ENCODE measurements at regions not wholly inside any gene's neighbourhood (a gene's known extent, or its start where the extent isn't known, plus 50 kb on each side); places are given as distances from the start of the nearest gene placed in this dataset.

- H3K9ac ChIP-seq = no peak overlapping the region
- no peak overlapping the region for H3K27ac ChIP-seq (ENCODE audit: low read depth in 2 of 2, low read length in 1 of 2)
- H4K20me1 ChIP-seq (ENCODE audit: insufficient read depth) = no peaks in the 10 kb centered on the region
- H3K9me2 ChIP-seq = no peaks in the 10 kb centered on the region
- H3K27me3 ChIP-seq (ENCODE audit: insufficient read depth) = no peaks in the 10 kb centered on the region
- H3K4me3 ChIP-seq (ENCODE audit: low read depth in 2 of 2, low read length in 1 of 2) = no peak overlapping the region
- no peak overlapping the region for H3K4me2 ChIP-seq
- H2AFZ ChIP-seq (ENCODE audit: low read depth) = no peak overlapping the region
- ChIA-PET CTCF (interaction anchor here (1.2 to 2.3 kb wide), 6 partner anchors 75 to 137 kb away, joined by 3 to 10 read pairs (median 6); partner anchors contain the start of genes HS1BP3 and RHOB), POLR2A (interaction anchor here (5.6 kb wide), 1 partner anchor 77 kb away, joined by 64 read pairs; the partner anchor contains the start of gene RHOB)
- no peak for DNase-seq
- peaks cover 0 to 30% of the 10 kb centered on the region in 2 experiments; a peak in 2 of 4 replicates for H3K4me1 ChIP-seq (ENCODE audit: control insufficient read depth in 1 of 2, insufficient read depth in 2 of 2, low read depth in 1 of 2, low read length in 1 of 2)
- H3K79me2 ChIP-seq (ENCODE audit: insufficient read depth) = no peaks in the 10 kb centered on the region
- H3K36me3 ChIP-seq (replicated peaks in 1 of 2; ENCODE audit: control insufficient read depth in 1 of 2, insufficient read depth in 2 of 2, low read length in 1 of 2) = no peaks in the 10 kb centered on the region
- WGBS (ENCODE audit: low lambda C conversion rate) = 85% methylated on average over 16 of the region's 16 CpGs
- H3K9me3 ChIP-seq = no peaks in the 10 kb centered on the region
- TF ChIP-seq GABPA (IDR thresholded peaks at IDR 0.05; ENCODE audit: low read depth) (no peak), TAF1 (IDR thresholded peaks at IDR 0.05; ENCODE audit: borderline replicate concordance, low read depth, low read length) (no peak), SMC3 (IDR thresholded peaks at IDR 0.05; ENCODE audit: low read depth, low read length) (no peak), RAD21 (IDR thresholded peaks at IDR 0.05; ENCODE audit: low read length) (no peak), YY1 (IDR thresholded peaks at IDR 0.05; ENCODE audit: low read depth) (no peak), MXI1 (IDR thresholded peaks at IDR 0.05; ENCODE audit: low read depth, low read length) (no peak), JUND (IDR thresholded peaks at IDR 0.05) (no peak), ELF1 (IDR thresholded peaks at IDR 0.05) (no peak), EP300 (IDR thresholded peaks at IDR 0.05; ENCODE audit: borderline replicate concordance in 1 of 2, low read depth in 1 of 2, low read length in 1 of 2) (no peak), SIN3A (IDR thresholded peaks at IDR 0.05; ENCODE audit: borderline replicate concordance, low read depth, low read length) (no peak), FOXM1 (IDR thresholded peaks at IDR 0.05; ENCODE audit: low read depth) (no peak), PBX3 (IDR thresholded peaks at IDR 0.05) (no peak), MEF2A (IDR thresholded peaks at IDR 0.05; ENCODE audit: borderline replicate concordance, low read depth) (no peak)
- no peaks in the 10 kb centered on the region for H3F3A ChIP-seq (replicated peaks; ENCODE audit: insufficient read depth)
Observed at GRCh38 chr2:20524412-20525040, 77.7 kb downstream of the RHOB start.

GRCh38 chr2:20525041-20526035, 78.5 kb downstream of the RHOB start:
- Histone ChIP-seq H3K4me3 (ENCODE audit: low read depth in 2 of 2, low read length in 1 of 2) (no peak overlapping the region), H3K4me1 (ENCODE audit: control insufficient read depth in 1 of 2, insufficient read depth in 2 of 2, low read depth in 1 of 2, low read length in 1 of 2) (peaks cover 0 to 30% of the 10 kb centered on the region in 2 experiments; a peak in 2 of 4 replicates), H3K9me3 (no peaks in the 10 kb centered on the region), H3K27me3 (ENCODE audit: insufficient read depth) (no peaks in the 10 kb centered on the region), H3K27ac (ENCODE audit: low read depth in 2 of 2, low read length in 1 of 2) (no peak overlapping the region), H3K36me3 (replicated peaks in 1 of 2; ENCODE audit: control insufficient read depth in 1 of 2, insufficient read depth in 2 of 2, low read length in 1 of 2) (no peaks in the 10 kb centered on the region), H4K20me1 (ENCODE audit: insufficient read depth) (no peaks in the 10 kb centered on the region), H3K79me2 (ENCODE audit: insufficient read depth) (no peaks in the 10 kb centered on the region), H3K9ac (no peak overlapping the region), H3K9me2 (no peaks in the 10 kb centered on the region), H3F3A (replicated peaks; ENCODE audit: insufficient read depth) (no peaks in the 10 kb centered on the region), H3K4me2 (no peak overlapping the region), H2AFZ (ENCODE audit: low read depth) (no peak overlapping the region)
- ChIA-PET POLR2A (interaction anchor here (5.6 kb wide), 1 partner anchor 78 kb away, joined by 64 read pairs; the partner anchor contains the start of gene RHOB), CTCF (interaction anchor here (1.1 to 2.3 kb wide), 10 partner anchors 16 to 125 kb away, joined by 3 to 10 read pairs (median 5); partner anchors contain the start of genes HS1BP3 and RHOB)
- DNase-seq = no peak
- WGBS (ENCODE audit: low lambda C conversion rate) = 86% methylated on average over 17 of the region's 17 CpGs
- TF ChIP-seq JUND (IDR thresholded peaks at IDR 0.05) = no peak
- TF ChIP-seq NRF1 (IDR thresholded peaks at IDR 0.05; ENCODE audit: low read depth, low read length) = no peak

Measured in SK-N-SH (cell line).